ENCODE measurements at regions not wholly inside any gene's neighbourhood (a gene's known extent, or its start where the extent isn't known, plus 50 kb on each side); places are given as distances from the start of the nearest gene placed in this dataset.
A peak's percentile ranks its signal among the peaks of the same experiment; 100 is the strongest.
"Not testable (repeated sequence)": the region's sequence is repeated elsewhere in the genome, so short reads cannot be mapped to it uniquely, and the experiment has no call there.

DNA sequence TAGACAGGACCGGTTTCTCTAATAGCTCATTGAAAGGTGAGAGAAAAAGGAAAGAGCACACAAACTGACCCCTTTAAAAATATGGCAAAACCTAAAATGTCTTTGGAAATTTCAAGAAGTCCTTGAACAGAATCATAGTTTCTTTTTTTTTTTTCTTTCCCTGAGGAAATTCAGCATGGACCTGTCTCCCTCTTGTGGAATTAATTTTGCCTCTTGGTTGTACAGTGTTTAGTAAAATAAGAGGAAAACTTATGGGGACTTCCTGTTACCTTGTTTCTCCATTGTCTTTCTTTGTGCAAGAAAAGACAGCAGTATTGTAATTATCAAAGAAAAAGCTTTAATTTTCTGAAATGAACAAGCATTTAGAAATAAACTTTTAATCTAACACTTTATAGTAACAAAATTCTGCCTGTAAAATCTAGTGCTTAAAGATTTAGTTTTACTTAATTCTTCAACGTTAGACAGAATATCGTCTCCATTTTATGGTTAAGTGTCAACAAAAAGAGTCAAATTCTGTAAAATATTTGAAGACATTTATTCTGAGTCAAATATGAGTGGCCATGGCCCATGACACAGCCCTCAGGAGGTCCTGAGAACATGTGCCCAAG is 176.3 kb upstream of the NABP1 start:
- H3K4me1 Mint-ChIP-seq, result no peaks in the 10 kb centered on the region
- no peaks in the 10 kb centered on the region for H3K36me3 Mint-ChIP-seq
- H3K27ac Mint-ChIP-seq, result no peak overlapping the region
- ATAC-seq, result no peak
- peaks cover 15% of the 10 kb centered on the region for H3K27me3 Mint-ChIP-seq
- no peaks in the 10 kb centered on the region for H3K9me3 Mint-ChIP-seq
- H3K4me3 Mint-ChIP-seq, result no peak overlapping the region

DNA sequence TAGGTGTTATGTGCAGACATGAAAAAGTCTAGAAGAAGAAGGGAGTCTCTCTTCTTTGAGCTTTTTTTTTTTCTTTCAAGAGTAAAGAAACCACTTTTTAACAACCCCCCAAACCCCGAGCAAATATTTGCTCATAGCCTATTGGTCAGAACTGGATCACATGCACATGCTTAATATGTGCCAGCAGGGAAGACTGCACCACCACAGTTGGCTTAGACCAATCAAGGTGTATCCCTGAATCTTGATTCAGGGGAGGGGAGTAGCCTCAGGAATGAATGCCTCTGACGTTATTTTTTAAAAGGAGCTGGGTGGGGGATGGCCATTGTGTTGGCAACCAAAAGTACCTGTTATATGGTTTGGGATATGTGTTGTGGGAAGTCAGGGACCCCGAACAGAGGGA is 171.4 kb upstream of the NABP1 start:
- ATAC-seq, result no peak
- Mint-ChIP-seq H3K9me3 (peaks cover 3% of the 10 kb centered on the region), H3K27me3 (peaks cover 11% of the 10 kb centered on the region), H3K27ac (no peak overlapping the region), H3K4me3 (no peak overlapping the region), H3K4me1 (no peaks in the 10 kb centered on the region), H3K36me3 (no peaks in the 10 kb centered on the region)

DNA sequence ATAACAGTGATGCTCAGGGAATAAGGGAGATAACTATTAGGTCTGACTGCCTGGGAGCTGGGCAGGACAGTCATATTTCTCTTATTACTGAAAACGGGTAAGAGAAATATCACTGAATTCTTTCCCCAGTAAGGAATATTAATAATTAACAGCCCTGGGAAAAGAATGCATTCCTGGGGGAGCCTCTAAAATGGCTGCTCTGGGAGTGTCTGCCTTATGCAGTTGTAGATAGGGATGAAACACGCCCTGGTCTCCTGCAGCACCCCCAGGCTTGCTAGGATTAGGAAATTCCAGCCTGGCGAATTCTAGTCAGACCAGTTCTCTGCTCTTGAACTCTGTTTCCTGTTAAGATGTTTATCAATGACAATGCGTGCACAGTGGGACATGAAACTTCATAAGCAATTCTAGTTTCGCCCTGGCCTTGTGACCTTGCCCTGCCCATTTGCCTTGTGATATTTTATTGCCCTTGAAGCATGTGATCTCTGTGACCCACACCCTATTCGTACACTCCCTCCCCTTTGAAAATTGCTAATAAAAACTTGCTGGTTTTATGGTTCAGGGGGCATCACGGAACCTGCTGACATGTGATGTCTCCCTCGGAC is 170.6 kb upstream of the NABP1 start:
- H3K9me3 Mint-ChIP-seq, H3K4me3 Mint-ChIP-seq, H3K27ac Mint-ChIP-seq, ATAC-seq, H3K36me3 Mint-ChIP-seq, H3K4me1 Mint-ChIP-seq: not testable (repeated sequence)
- peaks cover 11% of the 10 kb centered on the region for H3K27me3 Mint-ChIP-seq

GRCh38 chr2:191508738-191509137 is 169.2 kb upstream of the NABP1 start:
- Mint-ChIP-seq H3K27ac (no peak overlapping the region), H3K27me3 (peaks cover 4% of the 10 kb centered on the region), H3K9me3 (peaks cover 3% of the 10 kb centered on the region), H3K36me3 (no peaks in the 10 kb centered on the region), H3K4me3 (no peak overlapping the region), H3K4me1 (no peaks in the 10 kb centered on the region)
- no peak for ATAC-seq

GRCh38 chr2:191512216-191512835 is 165.6 kb upstream of the NABP1 start:
- no peak for ATAC-seq
- no peak overlapping the region for H3K4me3 Mint-ChIP-seq
- H3K4me1 Mint-ChIP-seq, result no peaks in the 10 kb centered on the region
- H3K36me3 Mint-ChIP-seq, result no peaks in the 10 kb centered on the region
- peaks cover 1% of the 10 kb centered on the region for H3K27me3 Mint-ChIP-seq
- H3K9me3 Mint-ChIP-seq, result peaks cover 3% of the 10 kb centered on the region
- no peak overlapping the region for H3K27ac Mint-ChIP-seq

- ATAC-seq, result no peak
- no peaks in the 10 kb centered on the region for H3K4me1 Mint-ChIP-seq
- peaks cover 7% of the 10 kb centered on the region for H3K27me3 Mint-ChIP-seq
- H3K4me3 Mint-ChIP-seq, result no peak overlapping the region
- H3K27ac Mint-ChIP-seq, result no peak overlapping the region
- no peaks in the 10 kb centered on the region for H3K36me3 Mint-ChIP-seq
- H3K9me3 Mint-ChIP-seq, result peaks cover 3% of the 10 kb centered on the region
Measured at GRCh38 chr2:191512874-191513273, 165.1 kb upstream of the NABP1 start.

DNA sequence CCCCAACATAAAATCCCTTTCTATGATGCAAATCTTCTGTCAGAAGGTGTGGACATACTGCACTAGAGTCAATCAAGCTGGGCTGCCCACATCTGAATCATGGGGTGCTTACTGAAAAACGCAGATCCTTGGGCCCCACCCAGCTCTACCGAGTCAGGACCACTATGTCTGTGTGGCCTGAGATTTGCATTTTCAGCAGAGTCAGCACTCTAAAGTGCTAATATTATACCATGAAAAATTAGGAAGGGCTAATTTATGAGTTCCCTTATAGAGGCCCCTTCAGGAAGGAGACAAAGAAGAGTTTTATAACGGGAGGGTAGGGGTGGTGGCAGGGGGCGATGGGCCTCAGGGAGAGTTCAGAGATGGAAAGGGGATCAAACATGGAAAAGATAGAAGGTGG is 163.3 kb upstream of the NABP1 start:
- H3K27me3 Mint-ChIP-seq, result peaks cover 24% of the 10 kb centered on the region
- no peak for ATAC-seq
- no peaks in the 10 kb centered on the region for H3K9me3 Mint-ChIP-seq
- no peaks in the 10 kb centered on the region for H3K36me3 Mint-ChIP-seq
- no peak overlapping the region for H3K27ac Mint-ChIP-seq
- H3K4me3 Mint-ChIP-seq, result no peak overlapping the region
- H3K4me1 Mint-ChIP-seq, result no peaks in the 10 kb centered on the region

DNA sequence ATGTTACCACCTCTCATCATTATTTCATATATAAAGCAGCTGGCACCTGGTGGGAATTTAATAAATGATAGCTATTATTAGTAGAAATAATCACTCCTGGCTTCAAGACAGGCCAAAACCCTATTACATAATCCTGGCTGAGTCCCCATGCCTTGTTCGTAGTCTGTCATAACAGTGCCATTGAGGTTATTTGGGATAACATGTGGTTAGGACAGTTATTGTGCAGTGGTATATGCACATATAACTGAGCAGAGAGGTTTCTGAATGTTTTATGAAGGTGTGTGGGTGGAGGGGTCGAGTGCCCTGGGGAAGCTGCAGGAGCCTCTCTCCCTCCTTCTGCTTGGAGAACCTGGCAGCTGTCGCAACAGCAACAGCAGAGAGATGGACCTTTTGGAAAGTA is 162.4 kb upstream of the NABP1 start:
- Mint-ChIP-seq H3K4me1 (no peaks in the 10 kb centered on the region), H3K9me3 (no peaks in the 10 kb centered on the region), H3K4me3 (no peak overlapping the region), H3K36me3 (no peaks in the 10 kb centered on the region), H3K27me3 (peaks cover 30% of the 10 kb centered on the region), H3K27ac (no peak overlapping the region)
- ATAC-seq, result no peak

DNA sequence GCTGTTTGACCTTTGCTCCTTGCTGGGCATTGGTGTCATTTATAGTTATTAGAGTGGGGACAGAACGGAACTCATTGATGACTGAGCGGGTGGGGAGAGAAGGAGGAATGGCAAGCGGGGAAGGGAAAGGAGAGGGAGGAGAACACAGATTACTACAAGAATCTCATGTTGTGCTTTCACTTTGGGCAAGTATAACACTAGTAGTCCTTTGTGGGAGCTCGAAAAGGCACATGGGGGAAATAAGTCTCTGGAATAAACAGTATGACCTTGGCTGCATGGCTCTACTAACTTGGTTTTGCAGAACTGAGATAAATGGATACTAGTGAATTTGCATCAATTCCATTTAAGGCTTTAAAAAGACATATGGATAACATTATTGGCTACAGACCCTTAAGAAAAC is 161.7 kb upstream of the NABP1 start:
- ATAC-seq, result no peak
- H3K27ac Mint-ChIP-seq, result no peak overlapping the region
- no peaks in the 10 kb centered on the region for H3K4me1 Mint-ChIP-seq
- H3K36me3 Mint-ChIP-seq, result no peaks in the 10 kb centered on the region
- peaks cover 30% of the 10 kb centered on the region for H3K27me3 Mint-ChIP-seq
- no peak overlapping the region for H3K4me3 Mint-ChIP-seq
- no peaks in the 10 kb centered on the region for H3K9me3 Mint-ChIP-seq

DNA sequence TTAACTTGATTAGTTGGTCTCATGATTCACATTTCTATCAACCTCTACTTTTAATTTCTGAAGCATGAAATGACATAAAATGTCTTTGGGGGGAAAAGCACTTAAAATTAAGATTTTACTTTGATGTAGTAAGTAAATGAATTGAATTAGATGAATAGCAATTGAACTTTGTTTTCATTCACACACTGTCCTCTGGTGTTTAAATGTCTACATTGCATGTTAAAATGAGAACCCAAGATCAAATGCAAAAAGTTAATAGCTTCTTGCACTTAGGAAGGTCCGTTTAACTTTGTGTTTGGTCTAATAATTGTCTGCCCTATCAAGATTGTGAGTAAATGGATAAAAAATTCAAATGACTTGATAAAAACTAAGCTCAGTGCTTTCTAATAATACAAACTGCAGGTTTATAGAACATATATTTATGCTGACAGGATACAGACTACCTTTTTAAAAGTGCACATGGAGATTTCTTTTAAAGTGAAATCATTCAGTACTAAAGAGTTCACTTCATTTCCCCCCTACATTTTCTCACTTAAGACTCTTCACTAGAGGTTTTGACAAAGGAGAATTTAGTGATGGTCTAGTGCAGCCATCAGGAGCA is 156.2 kb upstream of the NABP1 start:
- Mint-ChIP-seq H3K9me3 (no peaks in the 10 kb centered on the region), H3K27ac (no peak overlapping the region), H3K4me3 (no peak overlapping the region), H3K36me3 (no peaks in the 10 kb centered on the region), H3K4me1 (no peaks in the 10 kb centered on the region), H3K27me3 (peaks cover 30% of the 10 kb centered on the region)
- ATAC-seq, result no peak

DNA sequence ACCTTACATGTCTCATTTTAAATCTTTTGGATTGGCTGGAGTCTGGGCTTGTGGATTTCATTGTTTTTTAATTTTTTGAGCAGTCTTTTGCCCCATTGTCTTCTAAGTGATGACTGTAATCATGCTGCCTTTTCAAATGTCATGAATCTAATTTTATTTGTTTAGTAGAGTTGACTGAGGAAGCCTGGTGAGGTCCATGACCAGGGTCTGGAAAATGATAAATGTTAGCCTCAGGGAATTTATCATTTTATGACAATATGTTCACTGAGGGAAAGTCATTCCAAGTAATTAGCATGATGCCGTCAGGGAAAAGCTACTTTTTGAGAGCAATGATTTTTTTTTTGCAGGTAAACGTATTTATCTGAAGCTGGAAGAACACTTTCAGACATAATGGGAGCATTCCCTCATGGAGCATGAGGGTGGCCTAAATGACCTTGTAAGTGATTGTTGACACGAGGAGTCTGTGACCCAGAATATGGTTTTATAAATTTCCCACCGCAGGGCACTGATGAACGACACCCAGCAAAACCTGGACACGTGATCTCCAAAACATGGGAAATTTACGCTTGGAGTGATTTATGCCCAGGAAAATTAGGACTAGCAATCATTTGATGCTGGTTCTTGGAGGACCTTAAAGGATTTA is 155.3 kb upstream of the NABP1 start:
- H3K36me3 Mint-ChIP-seq, result no peaks in the 10 kb centered on the region
- H3K27me3 Mint-ChIP-seq, result peaks cover 29% of the 10 kb centered on the region
- no peak for ATAC-seq
- H3K4me3 Mint-ChIP-seq, result no peak overlapping the region
- H3K4me1 Mint-ChIP-seq, result no peaks in the 10 kb centered on the region
- no peaks in the 10 kb centered on the region for H3K9me3 Mint-ChIP-seq
- H3K27ac Mint-ChIP-seq, result no peak overlapping the region

GRCh38 chr2:191526091-191526490 is 151.8 kb upstream of the NABP1 start:
- peak; percentile 41 for ATAC-seq
- Mint-ChIP-seq H3K36me3 (no peaks in the 10 kb centered on the region), H3K9me3 (no peaks in the 10 kb centered on the region), H3K4me1 (no peaks in the 10 kb centered on the region), H3K27ac (no peak overlapping the region), H3K27me3 (peaks cover 15% of the 10 kb centered on the region), H3K4me3 (no peak overlapping the region)

DNA sequence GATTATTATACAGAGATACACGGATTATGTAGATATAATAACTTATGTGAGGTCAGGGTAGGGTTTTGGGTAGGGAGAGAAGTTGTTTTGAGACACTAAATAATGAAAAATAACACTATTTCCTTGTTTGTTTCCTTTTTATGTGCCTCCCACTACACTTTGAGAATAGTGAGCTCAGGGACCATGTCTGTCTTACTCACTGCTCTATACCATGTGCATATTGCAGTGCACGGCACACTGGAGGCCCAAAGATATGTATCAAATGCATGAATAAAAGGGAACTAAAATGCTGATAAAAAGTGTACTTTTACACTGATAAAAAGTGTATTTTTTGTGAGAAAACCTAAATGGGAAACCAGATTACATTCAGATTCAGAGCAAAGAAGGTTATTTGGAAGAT is 151.4 kb upstream of the NABP1 start:
- ATAC-seq, result no peak
- Mint-ChIP-seq H3K9me3 (no peaks in the 10 kb centered on the region), H3K27ac (no peak overlapping the region)

DNA sequence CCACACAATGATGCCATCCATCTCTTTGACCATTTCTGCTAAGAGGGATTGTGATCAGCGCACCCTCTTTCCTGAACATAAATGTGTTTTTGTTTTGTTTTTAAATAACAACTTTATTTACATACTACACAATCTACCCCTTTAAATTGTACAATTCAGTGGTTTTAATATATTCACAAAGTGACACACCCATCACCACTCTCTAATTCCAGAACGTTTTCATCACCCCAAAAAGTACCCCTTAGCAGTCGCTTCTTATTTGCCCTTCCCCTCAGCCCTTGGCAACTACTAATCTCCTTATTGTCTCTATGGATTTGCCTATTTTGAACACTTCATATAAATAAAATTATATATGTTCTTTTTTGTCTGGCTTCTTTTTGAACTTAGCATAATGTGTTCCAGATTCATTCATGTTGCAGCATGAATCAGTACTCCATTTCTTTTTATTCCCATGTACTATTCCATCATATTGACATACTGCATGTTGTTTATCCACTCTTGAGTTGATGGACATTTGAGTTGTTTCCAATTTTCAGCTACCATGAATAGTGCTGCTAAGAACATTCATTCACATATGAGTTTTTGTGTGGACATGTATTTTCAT is 150.9 kb upstream of the NABP1 start:
- Mint-ChIP-seq H3K27ac (no peak overlapping the region), H3K9me3 (no peaks in the 10 kb centered on the region), H3K4me3 (no peak overlapping the region), H3K36me3 (no peaks in the 10 kb centered on the region), H3K27me3 (peaks cover 21% of the 10 kb centered on the region), H3K4me1 (no peaks in the 10 kb centered on the region)
- ATAC-seq, result no peak

More for the DNA sequence above, 151.4 kb upstream of the NABP1 start:
- Mint-ChIP-seq H3K36me3 (no peaks in the 10 kb centered on the region), H3K4me3 (no peak overlapping the region), H3K27me3 (peaks cover 16% of the 10 kb centered on the region), H3K4me1 (no peaks in the 10 kb centered on the region)

- H3K27ac Mint-ChIP-seq, result no peak overlapping the region
- no peak overlapping the region for H3K4me3 Mint-ChIP-seq
- no peaks in the 10 kb centered on the region for H3K9me3 Mint-ChIP-seq
- no peak for ATAC-seq
- no peaks in the 10 kb centered on the region for H3K36me3 Mint-ChIP-seq
- H3K27me3 Mint-ChIP-seq, result peaks cover 21% of the 10 kb centered on the region
- H3K4me1 Mint-ChIP-seq, result no peaks in the 10 kb centered on the region
Measured at GRCh38 chr2:191530618-191531017, 147.3 kb upstream of the NABP1 start.

All from stimulated activated memory B cell treated with anti-CD40 and anti-IgM and Interleukin-4, amounts not matched to agents 10 μg/mL and 1 μg/mL and 100 μg/mL, for 72 hours (primary cell).